Suprapubic skin (tissue), 4 donors: ENCODE measurements at regions not wholly inside any gene's neighbourhood (a gene's known extent, or its start where the extent isn't known, plus 50 kb on each side); places are given as distances from the start of the nearest gene placed in this dataset.

Source experiments
- DNase-seq, 2 donors: peaks; one replicate each; pipeline ENCODE4 v3.0.0-alpha.2; 2019; ENCODE audit warnings: low spot score in 2 of 2
- H3K27ac ChIP-seq: fragments of 200-600 bp; sonication (generic); one replicate; pipeline ENCODE4 v1.5.1; 2019
- H3K27me3 ChIP-seq: fragments of 200-600 bp; sonication (generic); one replicate; pipeline ENCODE4 v1.5.1; 2019
- H3K36me3 ChIP-seq: fragments of 200-600 bp; sonication (generic); one replicate; pipeline ENCODE4 v1.5.1; 2019
- H3K4me1 ChIP-seq: fragments of 200-600 bp; sonication (generic); one replicate; pipeline ENCODE4 v1.5.1; 2019
- H3K4me3 ChIP-seq: fragments of 200-600 bp; sonication (generic); one replicate; pipeline ENCODE4 v1.5.1; 2019; ENCODE audit warnings: mild to moderate bottlenecking
- H3K9me3 ChIP-seq: fragments of 200-600 bp; sonication (generic); one replicate; pipeline ENCODE4 v1.5.1; 2019
- CTCF ChIP-seq, 2 donors: fragments of 200-600 bp in 1 of 2; fragments of 450-650 bp in 1 of 2; sonication (generic) in 1 of 2; IDR thresholded peaks; one replicate each; pipeline ENCODE4 v1.5.1; 2016 to 2019; ENCODE audit warnings: antibody characterized with exemption in 2 of 2, mild to moderate bottlenecking in 1 of 2, moderate library complexity in 1 of 2
- EP300 ChIP-seq: sonication (generic); formaldehyde crosslinking; IDR thresholded peaks from one replicate; pipeline ENCODE4 v1.6.1; 2017; ENCODE audit warnings: antibody characterized with exemption
- POLR2A ChIP-seq, 2 donors: fragments of 450-650 bp; IDR thresholded peaks; one replicate each; pipeline ENCODE4 v1.6.1; 2017; ENCODE audit warnings: antibody characterized with exemption in 2 of 2, mild to moderate bottlenecking in 2 of 2, moderate library complexity in 2 of 2
- POLR2AphosphoS5 ChIP-seq, 3 donors: sonication (generic); formaldehyde crosslinking; IDR thresholded peaks; one replicate each; pipeline ENCODE4 v1.6.1; 2017; ENCODE audit warnings: antibody characterized with exemption in 3 of 3
- WGBS: methylation state at CpG from one replicate; pipeline ENCODE4 v1.1.5; 2018; 5-methylcytosine and 5-hydroxymethylcytosine counted together

GRCh38 chr14:86442135-86442534, 912.2 kb downstream of the FLRT2 start:
- H3K4me1 ChIP-seq = no peaks in the 10 kb centered on the region
- H3K4me3 ChIP-seq = no peak overlapping the region
- no peaks in the 10 kb centered on the region for H3K36me3 ChIP-seq
- DNase-seq = no peak
- H3K27me3 ChIP-seq = no peaks in the 10 kb centered on the region
- WGBS = 82% methylated on average over 8 of the region's 8 CpGs
- no peak for TF ChIP-seq EP300
- TF ChIP-seq POLR2AphosphoS5 (IDR thresholded peaks at IDR 0.05) = no peak
- TF ChIP-seq CTCF (IDR thresholded peaks at IDR 0.05) = no peak
- TF ChIP-seq POLR2A (IDR thresholded peaks at IDR 0.05) = no peak
- H3K9me3 ChIP-seq = no peaks in the 10 kb centered on the region
- no peak overlapping the region for H3K27ac ChIP-seq

- no peaks in the 10 kb centered on the region for H3K27me3 ChIP-seq
- H3K4me1 ChIP-seq = no peaks in the 10 kb centered on the region
- no peaks in the 10 kb centered on the region for H3K36me3 ChIP-seq
- H3K9me3 ChIP-seq = no peaks in the 10 kb centered on the region
- TF ChIP-seq EP300 = no peak
- 57% methylated on average over 7 of the region's 7 CpGs for WGBS
- no peak for DNase-seq
- H3K4me3 ChIP-seq = no peak overlapping the region
- H3K27ac ChIP-seq = no peak overlapping the region
Observed at GRCh38 chr14:86430853-86431252, 900.9 kb downstream of the FLRT2 start.

- Histone ChIP-seq H3K4me3 (no peak overlapping the region), H3K9me3 (no peaks in the 10 kb centered on the region), H3K27ac (no peak overlapping the region), H3K27me3 (no peaks in the 10 kb centered on the region), H3K4me1 (no peaks in the 10 kb centered on the region), H3K36me3 (no peaks in the 10 kb centered on the region)
- no peak for DNase-seq
- no peak for TF ChIP-seq EP300
- no peak for TF ChIP-seq CTCF (IDR thresholded peaks at IDR 0.05)
- TF ChIP-seq POLR2A (IDR thresholded peaks at IDR 0.05) = no peak
- TF ChIP-seq POLR2AphosphoS5 (IDR thresholded peaks at IDR 0.05) = no peak
- WGBS = 50% methylated on average over 2 of the region's 2 CpGs
Observed at GRCh38 chr14:86423214-86423613, 893.3 kb downstream of the FLRT2 start.

- Histone ChIP-seq H3K27me3 (no peaks in the 10 kb centered on the region), H3K27ac (no peak overlapping the region), H3K4me1 (no peaks in the 10 kb centered on the region), H3K9me3 (no peaks in the 10 kb centered on the region), H3K36me3 (no peaks in the 10 kb centered on the region), H3K4me3 (no peak overlapping the region)
- TF ChIP-seq CTCF (IDR thresholded peaks at IDR 0.05) (no peak), EP300 (no peak), POLR2A (IDR thresholded peaks at IDR 0.05) (no peak), POLR2AphosphoS5 (IDR thresholded peaks at IDR 0.05) (no peak)
- no peak for DNase-seq
Observed at GRCh38 chr14:86420131-86420530, 890.2 kb downstream of the FLRT2 start.

GRCh38 chr14:86414146-86414545, 884.2 kb downstream of the FLRT2 start:
- Histone ChIP-seq H3K4me3 (no peak overlapping the region), H3K9me3 (no peaks in the 10 kb centered on the region), H3K27ac (no peak overlapping the region), H3K36me3 (no peaks in the 10 kb centered on the region), H3K4me1 (no peaks in the 10 kb centered on the region), H3K27me3 (no peaks in the 10 kb centered on the region)
- TF ChIP-seq POLR2A (IDR thresholded peaks at IDR 0.05) = no peak
- no peak for TF ChIP-seq EP300
- no peak for TF ChIP-seq POLR2AphosphoS5 (IDR thresholded peaks at IDR 0.05)
- TF ChIP-seq CTCF (IDR thresholded peaks at IDR 0.05) = no peak
- 48% methylated on average over 1 of the region's 1 CpG for WGBS
- no peak for DNase-seq

- WGBS = 75% methylated on average over 3 of the region's 3 CpGs
- no peak overlapping the region for H3K27ac ChIP-seq
- no peaks in the 10 kb centered on the region for H3K4me1 ChIP-seq
- H3K9me3 ChIP-seq = no peaks in the 10 kb centered on the region
- H3K36me3 ChIP-seq = no peaks in the 10 kb centered on the region
- no peaks in the 10 kb centered on the region for H3K27me3 ChIP-seq
- DNase-seq = no peak
- H3K4me3 ChIP-seq = no peak overlapping the region
- no peak for TF ChIP-seq POLR2A (IDR thresholded peaks at IDR 0.05)
- TF ChIP-seq CTCF (IDR thresholded peaks at IDR 0.05) = no peak
- TF ChIP-seq POLR2AphosphoS5 (IDR thresholded peaks at IDR 0.05) = no peak
- TF ChIP-seq EP300 = no peak
Observed at GRCh38 chr14:86404989-86405649, 875.2 kb downstream of the FLRT2 start.
